H9 (cell line): ENCODE measurements at regions not wholly inside any gene's neighbourhood (a gene's known extent, or its start where the extent isn't known, plus 50 kb on each side); places are given as distances from the start of the nearest gene placed in this dataset.
A peak's percentile ranks its signal among the peaks of the same experiment; 100 is the strongest.
"Not testable (repeated sequence)": the region's sequence is repeated elsewhere in the genome, so short reads cannot be mapped to it uniquely, and the experiment has no call there.

ENCODE experiments used
- DNase-seq: peaks from one replicate; pipeline ENCODE4 v3.0.0-alpha.2; 2017
- H2AFZ ChIP-seq: one replicate; pipeline ENCODE4 v1.6.1; 2013; ENCODE audit warnings: mild to moderate bottlenecking, low read length, control low read depth, moderate library complexity
- H2AK5ac ChIP-seq: 2 replicates; pipeline ENCODE4 v1.6.1; 2013; ENCODE audit warnings: low read length, control low read depth, mixed read lengths; ENCODE audit not compliant: insufficient read length
- H2BK120ac ChIP-seq: one replicate; pipeline ENCODE4 v1.6.1; 2013; ENCODE audit warnings: low read depth, mild to moderate bottlenecking, low read length, control low read depth, inconsistent platforms; ENCODE audit not compliant: poor library complexity, severe bottlenecking
- H2BK12ac ChIP-seq: 2 replicates; pipeline ENCODE4 v1.6.1; 2013; ENCODE audit warnings: low read length, control low read depth, mixed read lengths, low read depth; ENCODE audit not compliant: insufficient read length
- H2BK15ac ChIP-seq: 2 replicates; pipeline ENCODE4 v1.6.1; 2013; ENCODE audit warnings: low read depth, low read length, control low read depth
- H2BK20ac ChIP-seq: one replicate; pipeline ENCODE4 v1.6.1; 2013; ENCODE audit warnings: low read depth, mild to moderate bottlenecking, low read length, control low read depth, inconsistent platforms; ENCODE audit not compliant: poor library complexity, severe bottlenecking
- H2BK5ac ChIP-seq: 2 replicates; pipeline ENCODE4 v1.6.1; 2013; ENCODE audit warnings: low read length, control low read depth, mixed read lengths; ENCODE audit not compliant: insufficient read length
- H3K14ac ChIP-seq: 2 replicates; pipeline ENCODE4 v1.6.1; 2013; ENCODE audit warnings: low read length, control low read depth; ENCODE audit not compliant: insufficient read depth
- H3K18ac ChIP-seq: 2 replicates; pipeline ENCODE4 v1.6.1; 2013; ENCODE audit warnings: low read depth, mild to moderate bottlenecking, mixed read lengths, low read length, control low read depth; ENCODE audit not compliant: insufficient read length
- H3K23ac ChIP-seq: 2 replicates; pipeline ENCODE4 v1.6.1; 2013; ENCODE audit warnings: low read length, control low read depth, mixed read lengths, low read depth; ENCODE audit not compliant: insufficient read length
- H3K23me2 ChIP-seq: 2 replicates; pipeline ENCODE4 v1.6.1; 2013; ENCODE audit warnings: low read depth, mild to moderate bottlenecking, mixed read lengths, low read length, control low read depth; ENCODE audit not compliant: insufficient read length, poor library complexity, severe bottlenecking
- H3K27ac ChIP-seq: 2 replicates; pipeline ENCODE4 v1.5.1; 2013; ENCODE audit warnings: low read length, control low read depth, mixed read lengths, low read depth; ENCODE audit not compliant: insufficient read length
- H3K27me3 ChIP-seq: 2 replicates; pipeline ENCODE4 v1.6.1; 2013; ENCODE audit warnings: low read length, control low read depth, inconsistent platforms; ENCODE audit not compliant: insufficient read depth
- H3K4ac ChIP-seq: 2 replicates; pipeline ENCODE4 v1.6.1; 2013; ENCODE audit warnings: low read depth, mild to moderate bottlenecking, control low read depth, inconsistent platforms, low read length, moderate library complexity
- H3K4me1 ChIP-seq: 2 replicates; pipeline ENCODE4 v1.6.1; 2013; ENCODE audit warnings: low read length, control low read depth, inconsistent platforms; ENCODE audit not compliant: insufficient read depth
- H3K4me2 ChIP-seq: 2 replicates; pipeline ENCODE4 v1.6.1; 2013; ENCODE audit warnings: low read length, control low read depth, mixed read lengths; ENCODE audit not compliant: insufficient read length, insufficient read depth
- H3K56ac ChIP-seq: 2 replicates; pipeline ENCODE4 v1.6.1; 2013; ENCODE audit warnings: low read depth, mild to moderate bottlenecking, mixed read lengths, low read length, control low read depth; ENCODE audit not compliant: insufficient read length
- H3K79me1 ChIP-seq: 2 replicates; pipeline ENCODE4 v1.6.1; 2013; ENCODE audit warnings: low read depth, mild to moderate bottlenecking, moderate library complexity, low read length, control low read depth, inconsistent platforms; ENCODE audit not compliant: insufficient read depth, poor library complexity, severe bottlenecking
- H3K79me2 ChIP-seq: 2 replicates; pipeline ENCODE4 v1.6.1; 2013; ENCODE audit warnings: low read length, control low read depth, inconsistent platforms; ENCODE audit not compliant: insufficient read depth
- H3K9ac ChIP-seq: 2 replicates; pipeline ENCODE4 v1.6.1; 2013; ENCODE audit warnings: low read length, control low read depth, mixed read lengths; ENCODE audit not compliant: insufficient read length; ENCODE audit errors: extremely low read depth
- H3K9me3 ChIP-seq: one replicate; pipeline ENCODE4 v1.6.1; 2013; ENCODE audit warnings: low read depth, low read length, inconsistent platforms; ENCODE audit not compliant: control insufficient read depth
- H3T11ph ChIP-seq: one replicate; pipeline ENCODE4 v1.6.1; 2013; ENCODE audit warnings: mild to moderate bottlenecking, low read length, control low read depth, inconsistent platforms
- H4K20me1 ChIP-seq: one replicate; pipeline ENCODE4 v1.6.1; 2013; ENCODE audit not compliant: control insufficient read depth, insufficient read length, insufficient read depth
- H4K5ac ChIP-seq: 2 replicates; pipeline ENCODE4 v1.6.1; 2013; ENCODE audit warnings: low read depth, mild to moderate bottlenecking, mixed read lengths, low read length, control low read depth; ENCODE audit not compliant: insufficient read length
- H4K8ac ChIP-seq: replicated peaks from 2 replicates; pipeline ENCODE4 v1.6.1; 2013; ENCODE audit warnings: low read length, control low read depth, mixed read lengths, low read depth; ENCODE audit not compliant: insufficient read length
- H4K91ac ChIP-seq: 2 replicates; pipeline ENCODE4 v1.6.1; 2013; ENCODE audit warnings: low read depth, mild to moderate bottlenecking, moderate library complexity, mixed read lengths, low read length, control low read depth; ENCODE audit not compliant: insufficient read length
- H3K27ac Mint-ChIP-seq, 3 experiments: 2 replicates in 2 of 3; 3 replicates in 1 of 3; pipeline ENCODE4 v1.8.0; 2020 to 2021; ENCODE audit warnings: mixed read lengths in 3 of 3, mild to moderate bottlenecking in 1 of 3, moderate library complexity in 1 of 3
- H3K27me3 Mint-ChIP-seq: 2 replicates; pipeline ENCODE4 v1.8.0; 2021; ENCODE audit warnings: low read depth, mild to moderate bottlenecking, moderate library complexity, mixed read lengths
- H3K36me3 Mint-ChIP-seq, 3 experiments: 2 replicates in 2 of 3; 3 replicates in 1 of 3; pipeline ENCODE4 v1.8.0; 2020 to 2021; ENCODE audit warnings: low read depth in 3 of 3, mixed read lengths in 3 of 3; ENCODE audit not compliant: insufficient read depth in 1 of 3
- H3K4me1 Mint-ChIP-seq, 2 experiments: 2 replicates each; pipeline ENCODE4 v1.8.0; 2020; ENCODE audit warnings: mixed read lengths in 2 of 2
- H3K4me3 Mint-ChIP-seq, 2 experiments: 2 replicates in 1 of 2; 3 replicates in 1 of 2; pipeline ENCODE4 v1.8.0; 2020 to 2021; ENCODE audit warnings: mild to moderate bottlenecking in 2 of 2, mixed read lengths in 2 of 2, moderate library complexity in 1 of 2
- H3K9me3 Mint-ChIP-seq, 2 experiments: 2 replicates in 1 of 2; 3 replicates in 1 of 2; pipeline ENCODE4 v1.8.0; 2020; ENCODE audit warnings: mild to moderate bottlenecking in 2 of 2, mixed read lengths in 2 of 2, moderate library complexity in 1 of 2
- CTCF ChIP-seq: fragments of 200-600 bp; sonication (generic); conservative IDR thresholded peaks from 3 replicates; pipeline ENCODE4 v1.8.0; 2021; ENCODE audit warnings: antibody characterized with exemption, mild to moderate bottlenecking
- WGBS: extraction: QIAGEN DNeasy Blood & Tissue Kit; methylation state at CpG from one replicate; pipeline ENCODE4 v1.1.7; 2013; ENCODE audit warnings: missing lambda C conversion rate, low lambda C conversion rate, mixed read lengths; ENCODE audit not compliant: insufficient read length; ENCODE audit errors: extremely low coverage; 5-methylcytosine and 5-hydroxymethylcytosine counted together

GRCh38 chr3:177388209-177388608, 190.9 kb upstream of the TBL1XR1 start:
- H3K14ac ChIP-seq: no peak overlapping the region
- no peaks in the 10 kb centered on the region for H3K79me2 ChIP-seq
- no peak overlapping the region for H3K27ac ChIP-seq
- H3T11ph ChIP-seq: no peak overlapping the region
- H4K91ac ChIP-seq: no peak overlapping the region
- no peak overlapping the region for H2AFZ ChIP-seq
- no peak overlapping the region for H2AK5ac ChIP-seq
- H3K4me2 ChIP-seq: no peak overlapping the region
- Mint-ChIP-seq H3K9me3 (no peaks in the 10 kb centered on the region; a peak in 1 of 5 replicates), H3K36me3 (no peaks in the 10 kb centered on the region), H3K4me3 (no peak overlapping the region), H3K27me3 (no peaks in the 10 kb centered on the region; the same call in 1 of the 2 replicates), H3K4me1 (peaks cover 7 to 11% of the 10 kb centered on the region in 2 experiments), H3K27ac (no peak overlapping the region)
- no peak overlapping the region for H2BK5ac ChIP-seq
- H2BK12ac ChIP-seq: no peak overlapping the region
- DNase-seq: no peak
- no peaks in the 10 kb centered on the region for H3K79me1 ChIP-seq
- H3K18ac ChIP-seq: no peak overlapping the region
- no peaks in the 10 kb centered on the region for H3K9me3 ChIP-seq
- H3K9ac ChIP-seq: no peak overlapping the region
- H4K20me1 ChIP-seq: no peaks in the 10 kb centered on the region
- H4K8ac ChIP-seq: no peak overlapping the region
- no peak for TF ChIP-seq CTCF
- H3K4me1 ChIP-seq: no peaks in the 10 kb centered on the region; the same call in 1 of the 2 replicates
- no peak overlapping the region for H2BK20ac ChIP-seq
- H3K56ac ChIP-seq: no peak overlapping the region
- H3K4ac ChIP-seq: no peak overlapping the region
- no peak overlapping the region for H3K23ac ChIP-seq
- no peaks in the 10 kb centered on the region for H3K23me2 ChIP-seq
- H3K27me3 ChIP-seq: no peaks in the 10 kb centered on the region
- H2BK120ac ChIP-seq: no peak overlapping the region
- no peak overlapping the region for H4K5ac ChIP-seq
- no CpG with 5 or more reads among the region's 1 CpG for WGBS
- H2BK15ac ChIP-seq: no peak overlapping the region

GRCh38 chr3:177394231-177395024, 197.1 kb upstream of the TBL1XR1 start:
- WGBS: no CpG with 5 or more reads among the region's 33 CpGs
- not testable (repeated sequence) for H3K9me3 Mint-ChIP-seq

More at GRCh38 chr3:177394231-177395024, 197.1 kb upstream of the TBL1XR1 start:
- H4K91ac ChIP-seq, H3K27me3 ChIP-seq, H3K56ac ChIP-seq, H2BK12ac ChIP-seq, H2BK15ac ChIP-seq, H3K23ac ChIP-seq, H2AFZ ChIP-seq, H4K5ac ChIP-seq, H3K23me2 ChIP-seq, H3K14ac ChIP-seq, H2BK20ac ChIP-seq, H3K4me2 ChIP-seq, H3K4ac ChIP-seq, H3K79me1 ChIP-seq, H3K9ac ChIP-seq, H4K20me1 ChIP-seq, H3T11ph ChIP-seq, H3K27me3 Mint-ChIP-seq, H2AK5ac ChIP-seq, H3K36me3 Mint-ChIP-seq, H2BK120ac ChIP-seq, H3K18ac ChIP-seq, H4K8ac ChIP-seq, DNase-seq, H3K27ac ChIP-seq, H3K4me1 ChIP-seq, H2BK5ac ChIP-seq, H3K9me3 ChIP-seq, H3K79me2 ChIP-seq, H3K4me1 Mint-ChIP-seq: not testable (repeated sequence)
- Mint-ChIP-seq H3K4me3 (peak overlapping the region; percentile 71 to 77), H3K27ac (peak overlapping the region in 1 of 3 experiments; percentile 86; a peak in 1 of 7 replicates)
